RWPE2 (cell line): ENCODE measurements at regions not wholly inside any gene's neighbourhood (a gene's known extent, or its start where the extent isn't known, plus 50 kb on each side); places are given as distances from the start of the nearest gene placed in this dataset.
"Not testable (repeated sequence)": the region's sequence is repeated elsewhere in the genome, so short reads cannot be mapped to it uniquely, and the experiment has no call there.

Experiments used
- ATAC-seq: fragments of 200-7000 bp; cut with Tn5 transposase; 3 replicates; pipeline ENCODE4 v1.9.1; 2021; ENCODE audit warnings: low read depth
- DNase-seq: peaks from one replicate; pipeline ENCODE4 v3.0.0-alpha.2; 2020; ENCODE audit warnings: low spot score
- H3K27ac ChIP-seq: fragments of 450-650 bp; 2 replicates; pipeline ENCODE4 v1.5.1; 2017; ENCODE audit warnings: mild to moderate bottlenecking; ENCODE audit not compliant: poor library complexity, severe bottlenecking
- H3K27me3 ChIP-seq: fragments of 250-450 bp; sonication (Bioruptor Pico); 2 replicates; pipeline ENCODE4 v1.5.1; 2021; ENCODE audit warnings: mild to moderate bottlenecking, moderate library complexity; ENCODE audit not compliant: insufficient read depth, poor library complexity, severe bottlenecking
- H3K36me3 ChIP-seq: fragments of 250-450 bp; sonication (Bioruptor Pico); 2 replicates; pipeline ENCODE4 v1.5.1; 2020; ENCODE audit warnings: low read depth, mild to moderate bottlenecking, moderate library complexity
- H3K4me1 ChIP-seq: fragments of 250-450 bp; sonication (Bioruptor Pico); 2 replicates; pipeline ENCODE4 v1.5.1; 2021; ENCODE audit warnings: mild to moderate bottlenecking, moderate library complexity; ENCODE audit not compliant: insufficient read depth, poor library complexity, severe bottlenecking
- H3K4me3 ChIP-seq: fragments of 250-450 bp; sonication (Bioruptor Pico); 2 replicates; pipeline ENCODE4 v1.5.1; 2021; ENCODE audit warnings: mild to moderate bottlenecking, moderate library complexity; ENCODE audit not compliant: severe bottlenecking
- H3K9me3 ChIP-seq: fragments of 250-450 bp; sonication (Bioruptor Pico); 2 replicates; pipeline ENCODE4 v1.5.1; 2021; ENCODE audit warnings: mild to moderate bottlenecking, moderate library complexity; ENCODE audit not compliant: severe bottlenecking
- TF ChIP-seq, protein P1 (sequence below): fragments of 450-650 bp; IDR thresholded peaks from one replicate; pipeline ENCODE4 v1.5.1; 2017; ENCODE audit warnings: mild to moderate bottlenecking, moderate library complexity; ENCODE audit not compliant: poor library complexity, severe bottlenecking

DNA sequence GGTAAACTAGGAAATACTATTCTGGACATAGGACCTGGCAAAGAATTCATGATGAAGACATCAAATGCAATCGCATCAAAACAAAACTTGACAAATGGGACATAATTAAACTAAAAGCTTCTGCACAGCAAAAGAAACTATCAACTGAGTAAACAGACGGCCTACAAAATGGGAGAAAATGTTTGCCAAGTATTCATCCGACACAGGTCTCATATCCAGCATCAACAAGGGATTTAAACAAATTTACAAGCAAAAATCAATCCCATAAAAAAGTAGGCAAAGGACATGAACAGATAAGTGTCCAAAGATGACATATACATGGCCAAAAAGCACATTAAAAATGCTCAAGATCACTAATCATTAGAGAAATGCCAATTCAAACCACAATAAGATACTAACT lies 1088.9 kb downstream of the NAALADL2 start:
- DNase-seq (no peak), ATAC-seq (no peak)
- H3K27me3 ChIP-seq, result no peaks in the 10 kb centered on the region
- H3K36me3 ChIP-seq, result no peaks in the 10 kb centered on the region
- H3K27ac ChIP-seq, result no peak overlapping the region
- TF ChIP-seq, protein P1, sequence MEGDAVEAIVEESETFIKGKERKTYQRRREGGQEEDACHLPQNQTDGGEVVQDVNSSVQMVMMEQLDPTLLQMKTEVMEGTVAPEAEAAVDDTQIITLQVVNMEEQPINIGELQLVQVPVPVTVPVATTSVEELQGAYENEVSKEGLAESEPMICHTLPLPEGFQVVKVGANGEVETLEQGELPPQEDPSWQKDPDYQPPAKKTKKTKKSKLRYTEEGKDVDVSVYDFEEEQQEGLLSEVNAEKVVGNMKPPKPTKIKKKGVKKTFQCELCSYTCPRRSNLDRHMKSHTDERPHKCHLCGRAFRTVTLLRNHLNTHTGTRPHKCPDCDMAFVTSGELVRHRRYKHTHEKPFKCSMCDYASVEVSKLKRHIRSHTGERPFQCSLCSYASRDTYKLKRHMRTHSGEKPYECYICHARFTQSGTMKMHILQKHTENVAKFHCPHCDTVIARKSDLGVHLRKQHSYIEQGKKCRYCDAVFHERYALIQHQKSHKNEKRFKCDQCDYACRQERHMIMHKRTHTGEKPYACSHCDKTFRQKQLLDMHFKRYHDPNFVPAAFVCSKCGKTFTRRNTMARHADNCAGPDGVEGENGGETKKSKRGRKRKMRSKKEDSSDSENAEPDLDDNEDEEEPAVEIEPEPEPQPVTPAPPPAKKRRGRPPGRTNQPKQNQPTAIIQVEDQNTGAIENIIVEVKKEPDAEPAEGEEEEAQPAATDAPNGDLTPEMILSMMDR, result no peak
- H3K4me3 ChIP-seq, result no peak overlapping the region
- no peaks in the 10 kb centered on the region for H3K9me3 ChIP-seq
- H3K4me1 ChIP-seq, result no peaks in the 10 kb centered on the region

DNA sequence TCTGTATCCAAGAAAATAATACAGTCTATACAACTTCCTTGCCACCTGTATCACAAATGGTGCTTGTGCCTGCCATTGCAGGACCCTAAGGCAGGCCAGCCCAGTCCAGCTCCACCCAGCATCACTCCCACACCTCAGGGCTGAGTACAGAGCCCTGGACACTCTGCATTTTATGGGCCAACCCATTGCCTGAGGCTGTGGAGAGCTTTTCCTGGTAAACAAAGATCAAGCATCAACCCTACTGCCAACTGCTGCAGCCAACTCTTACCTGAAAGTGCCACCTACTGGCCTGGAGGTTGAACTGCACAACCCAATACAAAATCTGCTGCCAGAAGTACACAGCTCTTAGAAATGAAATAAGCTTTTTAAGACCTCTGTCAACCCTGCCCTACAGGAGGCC lies 1082.2 kb downstream of the NAALADL2 start:
- DNase-seq (no peak), ATAC-seq (no peak)
- H3K27me3 ChIP-seq, result no peaks in the 10 kb centered on the region
- H3K4me1 ChIP-seq, result no peaks in the 10 kb centered on the region
- H3K4me3 ChIP-seq, result no peak overlapping the region
- H3K27ac ChIP-seq, result no peak overlapping the region
- H3K36me3 ChIP-seq, result no peaks in the 10 kb centered on the region
- no peaks in the 10 kb centered on the region for H3K9me3 ChIP-seq
- TF ChIP-seq, protein P1, result peak; percentile 19

- Histone ChIP-seq H3K4me1 (no peaks in the 10 kb centered on the region), H3K4me3 (no peak overlapping the region), H3K36me3 (no peaks in the 10 kb centered on the region), H3K27me3 (no peaks in the 10 kb centered on the region), H3K27ac (no peak overlapping the region), H3K9me3 (no peaks in the 10 kb centered on the region)
- no peak for DNase-seq
- no peak for ATAC-seq
- TF ChIP-seq, protein P1, result no peak
These were observed 1081.7 kb downstream of the NAALADL2 start for GRCh38 chr3:175940881-175941280.

DNA sequence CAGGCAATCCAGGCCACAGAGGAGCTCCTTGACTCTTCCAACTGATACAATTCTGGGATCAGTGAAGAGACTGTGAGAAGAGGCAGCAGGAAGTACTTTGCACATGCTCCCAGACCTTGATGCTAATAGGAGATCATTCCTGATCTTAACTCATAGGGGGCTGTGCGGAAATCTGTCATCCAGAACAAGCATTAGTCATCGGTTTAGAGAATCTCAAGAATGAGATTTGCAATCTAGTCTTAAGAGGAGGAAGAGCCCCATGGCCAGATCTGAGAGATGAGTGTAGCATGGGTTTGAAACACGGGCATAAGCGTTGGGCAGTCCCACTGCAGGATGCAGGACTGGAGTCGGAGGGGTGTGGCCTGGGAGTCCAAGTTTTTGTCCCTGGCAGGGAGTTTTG lies 1081.1 kb downstream of the NAALADL2 start:
- ATAC-seq (no peak), DNase-seq (no peak)
- no peaks in the 10 kb centered on the region for H3K36me3 ChIP-seq
- no peaks in the 10 kb centered on the region for H3K27me3 ChIP-seq
- no peaks in the 10 kb centered on the region for H3K4me1 ChIP-seq
- H3K4me3 ChIP-seq, result no peak overlapping the region
- no peak overlapping the region for H3K27ac ChIP-seq
- TF ChIP-seq, protein P1, result no peak
- H3K9me3 ChIP-seq, result no peaks in the 10 kb centered on the region

DNA sequence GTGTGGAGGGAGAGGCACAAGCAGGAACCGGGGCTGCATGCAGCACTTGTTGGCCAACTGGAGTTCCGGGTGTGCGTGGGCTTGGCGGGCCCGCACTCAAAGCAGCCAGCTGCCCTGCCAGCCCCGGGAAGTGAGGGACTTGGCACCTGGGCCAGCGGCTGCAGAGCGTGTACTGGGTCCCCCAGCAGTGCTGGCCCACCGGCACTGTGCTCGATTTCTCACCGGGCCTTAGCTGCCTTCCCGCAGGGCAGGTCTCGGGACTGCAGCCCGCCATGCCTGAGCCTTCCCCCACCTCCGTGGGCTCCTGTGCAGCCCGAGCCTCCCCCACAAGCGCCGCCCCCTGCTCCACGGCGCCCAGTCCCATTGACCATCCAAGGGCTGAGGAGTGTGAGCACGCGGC lies 1078.2 kb downstream of the NAALADL2 start:
- H3K4me3 ChIP-seq, H3K4me1 ChIP-seq, H3K27ac ChIP-seq, DNase-seq, ATAC-seq, H3K27me3 ChIP-seq, H3K36me3 ChIP-seq, H3K9me3 ChIP-seq: not testable (repeated sequence)

GRCh38 chr3:175932586-175932985 lies 1073.5 kb downstream of the NAALADL2 start:
- Histone ChIP-seq H3K9me3 (no peaks in the 10 kb centered on the region), H3K4me3 (no peak overlapping the region), H3K27ac (no peak overlapping the region), H3K36me3 (no peaks in the 10 kb centered on the region), H3K4me1 (no peaks in the 10 kb centered on the region), H3K27me3 (no peaks in the 10 kb centered on the region)
- ATAC-seq (no peak), DNase-seq (no peak)
- TF ChIP-seq, protein P1, result no peak
